HTERT RPE-1 (cell line): ENCODE measurements at regions not wholly inside any gene's neighbourhood (a gene's known extent, or its start where the extent isn't known, plus 50 kb on each side); places are given as distances from the start of the nearest gene placed in this dataset.
"Not testable (repeated sequence)": the region's sequence is repeated elsewhere in the genome, so short reads cannot be mapped to it uniquely, and the experiment has no call there.

Experiments
- in situ Hi-C: fragments of 300-500 bp; cut with MboI; formaldehyde crosslinking; loops from 4 replicates; pipeline ENCODE4 v1.14.3; 2020; ENCODE audit warnings: low sequenced_read_pairs

- in situ Hi-C loops = not testable (repeated sequence)
These were observed 139.4 kb upstream of the TOP1 start for GRCh38 chr20:40889266-40889665.

- in situ Hi-C loops = no loop called here
These were observed 138.4 kb upstream of the TOP1 start for GRCh38 chr20:40890181-40890580.

- in situ Hi-C loops = no loop called here
These were observed 138.0 kb upstream of the TOP1 start for GRCh38 chr20:40890635-40891034.

- in situ Hi-C loops = no loop called here
These were observed 137.3 kb upstream of the TOP1 start for GRCh38 chr20:40891351-40891750.

GRCh38 chr20:40892642-40893041, 136.0 kb upstream of the TOP1 start:
- in situ Hi-C loops = no loop called here

- in situ Hi-C loops = no loop called here
These were observed 134.9 kb upstream of the TOP1 start for GRCh38 chr20:40893610-40894236.

- in situ Hi-C loops = no loop called here
These were observed 134.4 kb upstream of the TOP1 start for GRCh38 chr20:40894237-40894630.

- in situ Hi-C loops = no loop called here
These were observed 133.4 kb upstream of the TOP1 start for GRCh38 chr20:40895182-40895581.

GRCh38 chr20:40896814-40897700, 131.6 kb upstream of the TOP1 start:
- in situ Hi-C loops = no loop called here

- in situ Hi-C loops = no loop called here
These were observed 129.3 kb upstream of the TOP1 start for GRCh38 chr20:40899344-40899743.

GRCh38 chr20:40900666-40901215, 127.9 kb upstream of the TOP1 start:
- in situ Hi-C loops = no loop called here

- in situ Hi-C loops = no loop called here
These were observed 126.0 kb upstream of the TOP1 start for GRCh38 chr20:40902661-40903060.

- in situ Hi-C loops = no loop called here
These were observed 120.3 kb upstream of the TOP1 start for GRCh38 chr20:40908309-40908708.

- in situ Hi-C loops = not testable (repeated sequence)
These were observed 119.1 kb upstream of the TOP1 start for GRCh38 chr20:40909489-40909888.

GRCh38 chr20:40910436-40910835, 118.2 kb upstream of the TOP1 start:
- in situ Hi-C loops = not testable (repeated sequence)

- in situ Hi-C loops = not testable (repeated sequence)
These were observed 117.5 kb upstream of the TOP1 start for GRCh38 chr20:40911152-40911551.

GRCh38 chr20:40913224-40914185, 115.1 kb upstream of the TOP1 start:
- in situ Hi-C loops = no loop called here

GRCh38 chr20:40915756-40916155, 112.9 kb upstream of the TOP1 start:
- in situ Hi-C loops = no loop called here

- in situ Hi-C loops = no loop called here
These were observed 112.3 kb upstream of the TOP1 start for GRCh38 chr20:40916276-40916675.

- in situ Hi-C loops = no loop called here
These were observed 108.3 kb upstream of the TOP1 start for GRCh38 chr20:40920291-40920690.

GRCh38 chr20:40922865-40923264, 105.8 kb upstream of the TOP1 start:
- in situ Hi-C loops = no loop called here
